ENCODE measurements at regions not wholly inside any gene's neighbourhood (a gene's known extent, or its start where the extent isn't known, plus 50 kb on each side); places are given as distances from the start of the nearest gene placed in this dataset.

- Histone ChIP-seq H3K4me1 (no peaks in the 10 kb centered on the region), H3K27ac (no peak overlapping the region), H3K9me3 (peaks cover 6% of the 10 kb centered on the region; the same call in 1 of the 3 replicates), H3K4me3 (no peak overlapping the region), H3K4me2 (no peak overlapping the region)
- ATAC-seq, result no peak
- POLR2A ChIA-PET, result no interaction called here
- 9% methylated on average over 5 of the region's 7 CpGs for WGBS (ENCODE audit: missing lambda C conversion rate)
- DNase-seq (ENCODE audit: low read depth in 1 of 2, low spot score in 1 of 2), result no peak
- FAIRE-seq, result no peak
- no peak for TF ChIP-seq MAFK (IDR thresholded peaks at IDR 0.05; ENCODE audit: partially characterized antibody)
- no peak for TF ChIP-seq ZNF302 (CRISPR knock-in tag; IDR thresholded peaks at IDR 0.05)
- no peak for TF ChIP-seq GATA3 (IDR thresholded peaks at IDR 0.05; ENCODE audit: borderline replicate concordance)
- TF ChIP-seq CHD2 (IDR thresholded peaks at IDR 0.05; ENCODE audit: low read length, partially characterized antibody), result no peak
- TF ChIP-seq NPAS2 (CRISPR knock-in tag; IDR thresholded peaks at IDR 0.05; ENCODE audit: borderline replicate concordance), result no peak
- TF ChIP-seq ZSCAN20 (CRISPR knock-in tag; IDR thresholded peaks at IDR 0.05), result no peak
- no peak for TF ChIP-seq NR3C1 (IDR thresholded peaks at IDR 0.05)
- TF ChIP-seq KDM5A (IDR thresholded peaks at IDR 0.05), result no peak
- no peak for TF ChIP-seq SREBF2 (IDR thresholded peaks at IDR 0.05)
- no peak for TF ChIP-seq SMC3 (IDR thresholded peaks at IDR 0.05)
- no peak for TF ChIP-seq ESRRA (IDR thresholded peaks at IDR 0.05; ENCODE audit: borderline replicate concordance, low read length)
- no peak for TF ChIP-seq POLR2A (IDR thresholded peaks at IDR 0.05; ENCODE audit: low read length)
- CTCF ChIA-PET, result no interaction called here
Measured at GRCh38 chr10:44261710-44262455, 123.0 kb downstream of the CXCL12 start.

- WGBS (ENCODE audit: missing lambda C conversion rate), result 30% methylated on average over 14 of the region's 16 CpGs
- no peak overlapping the region for H3K27ac ChIP-seq
- POLR2A ChIA-PET, result no interaction called here
- CTCF ChIA-PET, result no interaction called here
- no peak for TF ChIP-seq E2F6 (IDR thresholded peaks at IDR 0.05; ENCODE audit: borderline replicate concordance, low read depth)
- TF ChIP-seq, protein P1, sequence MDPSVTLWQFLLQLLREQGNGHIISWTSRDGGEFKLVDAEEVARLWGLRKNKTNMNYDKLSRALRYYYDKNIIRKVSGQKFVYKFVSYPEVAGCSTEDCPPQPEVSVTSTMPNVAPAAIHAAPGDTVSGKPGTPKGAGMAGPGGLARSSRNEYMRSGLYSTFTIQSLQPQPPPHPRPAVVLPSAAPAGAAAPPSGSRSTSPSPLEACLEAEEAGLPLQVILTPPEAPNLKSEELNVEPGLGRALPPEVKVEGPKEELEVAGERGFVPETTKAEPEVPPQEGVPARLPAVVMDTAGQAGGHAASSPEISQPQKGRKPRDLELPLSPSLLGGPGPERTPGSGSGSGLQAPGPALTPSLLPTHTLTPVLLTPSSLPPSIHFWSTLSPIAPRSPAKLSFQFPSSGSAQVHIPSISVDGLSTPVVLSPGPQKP (IDR thresholded peaks at IDR 0.05; ENCODE audit: low read depth, low read length), result no peak
- no peak for TF ChIP-seq USF2 (IDR thresholded peaks at IDR 0.05)
- TF ChIP-seq KDM1A (IDR thresholded peaks at IDR 0.05; ENCODE audit: low read depth), result no peak
- TF ChIP-seq, protein P2, sequence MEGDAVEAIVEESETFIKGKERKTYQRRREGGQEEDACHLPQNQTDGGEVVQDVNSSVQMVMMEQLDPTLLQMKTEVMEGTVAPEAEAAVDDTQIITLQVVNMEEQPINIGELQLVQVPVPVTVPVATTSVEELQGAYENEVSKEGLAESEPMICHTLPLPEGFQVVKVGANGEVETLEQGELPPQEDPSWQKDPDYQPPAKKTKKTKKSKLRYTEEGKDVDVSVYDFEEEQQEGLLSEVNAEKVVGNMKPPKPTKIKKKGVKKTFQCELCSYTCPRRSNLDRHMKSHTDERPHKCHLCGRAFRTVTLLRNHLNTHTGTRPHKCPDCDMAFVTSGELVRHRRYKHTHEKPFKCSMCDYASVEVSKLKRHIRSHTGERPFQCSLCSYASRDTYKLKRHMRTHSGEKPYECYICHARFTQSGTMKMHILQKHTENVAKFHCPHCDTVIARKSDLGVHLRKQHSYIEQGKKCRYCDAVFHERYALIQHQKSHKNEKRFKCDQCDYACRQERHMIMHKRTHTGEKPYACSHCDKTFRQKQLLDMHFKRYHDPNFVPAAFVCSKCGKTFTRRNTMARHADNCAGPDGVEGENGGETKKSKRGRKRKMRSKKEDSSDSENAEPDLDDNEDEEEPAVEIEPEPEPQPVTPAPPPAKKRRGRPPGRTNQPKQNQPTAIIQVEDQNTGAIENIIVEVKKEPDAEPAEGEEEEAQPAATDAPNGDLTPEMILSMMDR (IDR thresholded peaks at IDR 0.05), result no peak
- TF ChIP-seq, protein P3, sequence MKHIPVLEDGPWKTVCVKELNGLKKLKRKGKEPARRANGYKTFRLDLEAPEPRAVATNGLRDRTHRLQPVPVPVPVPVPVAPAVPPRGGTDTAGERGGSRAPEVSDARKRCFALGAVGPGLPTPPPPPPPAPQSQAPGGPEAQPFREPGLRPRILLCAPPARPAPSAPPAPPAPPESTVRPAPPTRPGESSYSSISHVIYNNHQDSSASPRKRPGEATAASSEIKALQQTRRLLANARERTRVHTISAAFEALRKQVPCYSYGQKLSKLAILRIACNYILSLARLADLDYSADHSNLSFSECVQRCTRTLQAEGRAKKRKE (CRISPR knock-in tag; IDR thresholded peaks at IDR 0.05; ENCODE audit: low read depth), result no peak
- TF ChIP-seq POLR2A (IDR thresholded peaks at IDR 0.05; ENCODE audit: low read length), result no peak
- no peak for TF ChIP-seq FOSB (CRISPR knock-in tag; IDR thresholded peaks at IDR 0.05)
- H3K9me3 ChIP-seq, result peaks cover under 1% of the 10 kb centered on the region; the same call in 1 of the 3 replicates
- ATAC-seq, result no peak
- no peak overlapping the region for H3K4me3 ChIP-seq
- H3K4me2 ChIP-seq, result no peak overlapping the region
- no peak for FAIRE-seq
- H3K4me1 ChIP-seq, result no peaks in the 10 kb centered on the region
- no peak for DNase-seq (ENCODE audit: low read depth in 1 of 2, low spot score in 1 of 2)
Measured at GRCh38 chr10:44261296-44261695, 123.6 kb downstream of the CXCL12 start.
